WERI-Rb-1 (cell line): ENCODE measurements at regions not wholly inside any gene's neighbourhood (a gene's known extent, or its start where the extent isn't known, plus 50 kb on each side); places are given as distances from the start of the nearest gene placed in this dataset.
"Not testable (repeated sequence)": the region's sequence is repeated elsewhere in the genome, so short reads cannot be mapped to it uniquely, and the experiment has no call there.

Source experiments
- DNase-seq: peaks from one replicate; pipeline ENCODE4 v3.0.0-alpha.2; 2020
- H3K27ac ChIP-seq: fragments of 250-450 bp; sonication (Bioruptor Pico); 2 replicates; pipeline ENCODE4 v1.5.1; 2020; ENCODE audit warnings: mild to moderate bottlenecking, moderate library complexity
- H3K27me3 ChIP-seq: fragments of 250-450 bp; sonication (Bioruptor Pico); 2 replicates; pipeline ENCODE4 v1.5.1; 2021; ENCODE audit warnings: mild to moderate bottlenecking, low read depth, moderate library complexity; ENCODE audit not compliant: insufficient read depth, severe bottlenecking
- H3K36me3 ChIP-seq: fragments of 250-450 bp; sonication (Bioruptor Pico); 2 replicates; pipeline ENCODE4 v1.5.1; 2020; ENCODE audit warnings: mild to moderate bottlenecking, moderate library complexity
- H3K4me3 ChIP-seq: 2 replicates; pipeline ENCODE4 v1.5.1; 2011; ENCODE audit warnings: low read depth, mild to moderate bottlenecking, control low read depth, low read length
- H3K9me3 ChIP-seq: fragments of 250-450 bp; sonication (Bioruptor Pico); 2 replicates; pipeline ENCODE4 v1.5.1; 2021; ENCODE audit warnings: mild to moderate bottlenecking, moderate library complexity; ENCODE audit not compliant: severe bottlenecking
- CTCF ChIP-seq: IDR thresholded peaks from 2 replicates; pipeline ENCODE4 v1.5.1; 2011; ENCODE audit warnings: low read depth, mild to moderate bottlenecking, control low read depth, inconsistent platforms, low read length

GRCh38 chr9:111094958-111095357, 56.7 kb upstream of the LPAR1 start:
- Histone ChIP-seq H3K36me3 (no peaks in the 10 kb centered on the region), H3K9me3 (peaks cover 2% of the 10 kb centered on the region), H3K4me3 (no peak overlapping the region), H3K27ac (no peak overlapping the region), H3K27me3 (peaks cover 91% of the 10 kb centered on the region)
- no peak for DNase-seq
- TF ChIP-seq CTCF = no peak

GRCh38 chr9:111094433-111094924, 56.2 kb upstream of the LPAR1 start:
- Histone ChIP-seq H3K27ac (no peak overlapping the region), H3K27me3 (peaks cover 90% of the 10 kb centered on the region), H3K36me3 (no peaks in the 10 kb centered on the region), H3K4me3 (no peak overlapping the region), H3K9me3 (peaks cover 2% of the 10 kb centered on the region)
- TF ChIP-seq CTCF = no peak
- no peak for DNase-seq

- DNase-seq, H3K4me3 ChIP-seq, H3K36me3 ChIP-seq, H3K27ac ChIP-seq, H3K9me3 ChIP-seq: not testable (repeated sequence)
- peaks cover 76% of the 10 kb centered on the region for H3K27me3 ChIP-seq
Observed at GRCh38 chr9:111092167-111092566, 53.9 kb upstream of the LPAR1 start.
